ENCODE measurements at regions not wholly inside any gene's neighbourhood (a gene's known extent, or its start where the extent isn't known, plus 50 kb on each side); places are given as distances from the start of the nearest gene placed in this dataset.

GRCh38 chr5:1748271-1748670, 51.4 kb downstream of the MRPL36 start:
- WGBS, 3 donors, result 22 to 34% (median 29%) methylated on average over 12 of the region's 12 CpGs
- no peaks in the 10 kb centered on the region for H3K4me1 ChIP-seq (ENCODE audit: insufficient read depth)
- TF ChIP-seq EP300 (IDR thresholded peaks at IDR 0.05) (no peak), POLR2A (IDR thresholded peaks at IDR 0.05) (no peak)
- TF ChIP-seq, protein P1, sequence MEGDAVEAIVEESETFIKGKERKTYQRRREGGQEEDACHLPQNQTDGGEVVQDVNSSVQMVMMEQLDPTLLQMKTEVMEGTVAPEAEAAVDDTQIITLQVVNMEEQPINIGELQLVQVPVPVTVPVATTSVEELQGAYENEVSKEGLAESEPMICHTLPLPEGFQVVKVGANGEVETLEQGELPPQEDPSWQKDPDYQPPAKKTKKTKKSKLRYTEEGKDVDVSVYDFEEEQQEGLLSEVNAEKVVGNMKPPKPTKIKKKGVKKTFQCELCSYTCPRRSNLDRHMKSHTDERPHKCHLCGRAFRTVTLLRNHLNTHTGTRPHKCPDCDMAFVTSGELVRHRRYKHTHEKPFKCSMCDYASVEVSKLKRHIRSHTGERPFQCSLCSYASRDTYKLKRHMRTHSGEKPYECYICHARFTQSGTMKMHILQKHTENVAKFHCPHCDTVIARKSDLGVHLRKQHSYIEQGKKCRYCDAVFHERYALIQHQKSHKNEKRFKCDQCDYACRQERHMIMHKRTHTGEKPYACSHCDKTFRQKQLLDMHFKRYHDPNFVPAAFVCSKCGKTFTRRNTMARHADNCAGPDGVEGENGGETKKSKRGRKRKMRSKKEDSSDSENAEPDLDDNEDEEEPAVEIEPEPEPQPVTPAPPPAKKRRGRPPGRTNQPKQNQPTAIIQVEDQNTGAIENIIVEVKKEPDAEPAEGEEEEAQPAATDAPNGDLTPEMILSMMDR (IDR thresholded peaks at IDR 0.05), result no peak
- DNase-seq, result peak in 1 of 5 donors; percentile 4
- no peaks in the 10 kb centered on the region for H3K9me3 ChIP-seq
- no peaks in the 10 kb centered on the region for H3K27me3 ChIP-seq
- H3K27ac ChIP-seq, result no peak overlapping the region
- H3K4me3 ChIP-seq, result no peak overlapping the region
- no peaks in the 10 kb centered on the region for H3K36me3 ChIP-seq
- intact Hi-C loops (cut with DNase I), result no loop called here

DNA sequence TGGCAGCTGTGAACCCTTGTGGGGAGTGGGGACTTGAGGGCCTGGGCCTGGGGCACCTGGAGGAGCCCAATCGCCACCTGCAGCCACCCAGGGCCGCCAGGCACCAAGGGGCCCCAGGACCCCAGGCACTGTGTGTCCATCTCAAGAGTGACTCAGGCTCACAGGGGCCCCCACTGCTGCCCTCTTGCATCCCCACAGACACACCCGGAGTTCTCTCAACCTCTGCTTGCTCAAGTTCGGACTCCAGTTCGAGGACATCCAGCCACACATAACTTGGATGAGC, 51.9 kb downstream of the MRPL36 start:
- Histone ChIP-seq H3K4me3 (no peak overlapping the region), H3K27me3 (no peaks in the 10 kb centered on the region), H3K4me1 (ENCODE audit: insufficient read depth) (no peaks in the 10 kb centered on the region), H3K36me3 (no peaks in the 10 kb centered on the region), H3K9me3 (no peaks in the 10 kb centered on the region), H3K27ac (no peak overlapping the region)
- DNase-seq, result peak in 2 of 5 donors; percentile 0 to 8
- WGBS, 3 donors, result 85 to 90% (median 85%) methylated on average over 5 of the region's 5 CpGs
- TF ChIP-seq, protein P1 (IDR thresholded peaks at IDR 0.05), result no peak
- TF ChIP-seq EP300 (IDR thresholded peaks at IDR 0.05) (no peak), POLR2A (IDR thresholded peaks at IDR 0.05) (no peak)
- intact Hi-C loops (cut with DNase I), result no loop called here

GRCh38 chr5:1747079-1747802, 52.4 kb downstream of the MRPL36 start:
- intact Hi-C loops (cut with DNase I), result no loop called here
- peak in 3 of 5 donors; percentile 1 to 11 (median 2) for DNase-seq

DNA sequence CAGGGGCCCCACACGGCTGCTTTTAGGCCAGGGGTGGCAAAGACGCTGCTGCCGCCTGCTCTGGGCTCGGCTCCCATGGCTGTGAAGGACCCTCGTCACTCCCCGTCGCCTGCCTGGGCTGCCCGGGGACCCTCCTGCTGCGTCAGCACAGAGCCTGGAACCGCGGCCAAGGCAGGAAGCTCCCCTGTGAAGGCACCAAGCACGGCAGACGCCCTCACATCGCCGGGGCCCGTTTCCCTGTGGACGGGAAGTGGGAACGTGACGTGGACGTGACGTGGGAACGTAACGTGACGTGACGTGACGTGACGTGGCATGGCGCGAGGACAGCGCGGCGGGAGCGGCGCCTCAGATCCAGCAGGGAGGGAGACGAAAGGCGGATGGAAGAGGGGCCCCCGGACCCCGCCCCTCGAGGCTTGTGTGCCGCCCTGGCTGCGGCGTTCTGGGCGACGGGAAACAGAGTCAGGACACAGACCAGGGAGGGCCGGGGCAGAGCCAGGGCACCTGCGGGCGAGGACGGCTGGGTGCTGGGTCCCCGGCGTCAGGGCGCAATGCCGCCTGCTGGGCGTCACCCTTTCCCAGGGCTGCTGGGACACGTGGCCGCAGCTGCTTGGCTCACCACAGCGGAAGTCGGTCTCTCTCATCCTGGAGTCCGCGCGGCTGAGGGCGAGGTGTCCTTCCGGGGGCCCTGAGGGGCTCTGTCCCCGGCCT, 53.1 kb downstream of the MRPL36 start:
- Histone ChIP-seq H3K36me3 (no peaks in the 10 kb centered on the region), H3K4me1 (ENCODE audit: insufficient read depth) (no peaks in the 10 kb centered on the region), H3K27me3 (no peaks in the 10 kb centered on the region), H3K4me3 (no peak overlapping the region), H3K9me3 (no peaks in the 10 kb centered on the region), H3K27ac (no peak overlapping the region)
- intact Hi-C loops (cut with DNase I), result no loop called here
- 91% methylated on average over 63 of the region's 63 CpGs for WGBS, 3 donors
- DNase-seq, result peak in 2 of 5 donors; percentile 11 to 25
- TF ChIP-seq EP300 (IDR thresholded peaks at IDR 0.05) (no peak), POLR2A (IDR thresholded peaks at IDR 0.05) (no peak)
- TF ChIP-seq, protein P1 (IDR thresholded peaks at IDR 0.05), result no peak

More at GRCh38 chr5:1747079-1747802, 52.4 kb downstream of the MRPL36 start:
- Histone ChIP-seq H3K27me3 (no peaks in the 10 kb centered on the region), H3K4me3 (no peak overlapping the region), H3K4me1 (ENCODE audit: insufficient read depth) (no peaks in the 10 kb centered on the region), H3K36me3 (no peaks in the 10 kb centered on the region), H3K9me3 (no peaks in the 10 kb centered on the region), H3K27ac (no peak overlapping the region)
- 76 to 82% (median 80%) methylated on average over 24 of the region's 24 CpGs for WGBS, 3 donors
- TF ChIP-seq POLR2A (IDR thresholded peaks at IDR 0.05) (no peak), EP300 (IDR thresholded peaks at IDR 0.05) (no peak)
- TF ChIP-seq, protein P1 (IDR thresholded peaks at IDR 0.05), result no peak
